NCI-H69 (cell line): ENCODE measurements at regions not wholly inside any gene's neighbourhood (a gene's known extent, or its start where the extent isn't known, plus 50 kb on each side); places are given as distances from the start of the nearest gene placed in this dataset.

Source experiments
- DNase-seq: peaks from one replicate; lab custom pipeline; 2025; lab: John Stamatoyannopoulos, UW

DNA sequence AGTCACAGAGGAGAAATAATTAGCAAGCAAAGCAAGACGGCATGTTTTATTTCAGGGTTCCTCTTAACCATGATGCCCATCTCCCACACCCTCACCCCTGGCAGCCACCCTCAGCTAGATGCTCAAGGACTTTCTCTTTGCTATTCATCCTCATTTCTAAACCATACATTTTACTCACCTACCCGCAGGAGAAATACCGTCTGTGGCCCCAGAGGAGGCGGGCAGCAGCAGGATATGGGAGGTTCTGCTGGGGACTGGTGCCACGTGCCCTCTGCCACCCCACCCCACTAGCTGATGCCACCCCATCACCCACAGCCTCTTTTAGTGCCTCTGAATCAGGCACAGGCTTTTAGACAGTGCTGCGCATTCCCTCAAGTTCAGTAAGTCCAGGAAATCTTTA lies 168.7 kb upstream of the ITGB1 start:
- DNase-seq, result no peak

DNA sequence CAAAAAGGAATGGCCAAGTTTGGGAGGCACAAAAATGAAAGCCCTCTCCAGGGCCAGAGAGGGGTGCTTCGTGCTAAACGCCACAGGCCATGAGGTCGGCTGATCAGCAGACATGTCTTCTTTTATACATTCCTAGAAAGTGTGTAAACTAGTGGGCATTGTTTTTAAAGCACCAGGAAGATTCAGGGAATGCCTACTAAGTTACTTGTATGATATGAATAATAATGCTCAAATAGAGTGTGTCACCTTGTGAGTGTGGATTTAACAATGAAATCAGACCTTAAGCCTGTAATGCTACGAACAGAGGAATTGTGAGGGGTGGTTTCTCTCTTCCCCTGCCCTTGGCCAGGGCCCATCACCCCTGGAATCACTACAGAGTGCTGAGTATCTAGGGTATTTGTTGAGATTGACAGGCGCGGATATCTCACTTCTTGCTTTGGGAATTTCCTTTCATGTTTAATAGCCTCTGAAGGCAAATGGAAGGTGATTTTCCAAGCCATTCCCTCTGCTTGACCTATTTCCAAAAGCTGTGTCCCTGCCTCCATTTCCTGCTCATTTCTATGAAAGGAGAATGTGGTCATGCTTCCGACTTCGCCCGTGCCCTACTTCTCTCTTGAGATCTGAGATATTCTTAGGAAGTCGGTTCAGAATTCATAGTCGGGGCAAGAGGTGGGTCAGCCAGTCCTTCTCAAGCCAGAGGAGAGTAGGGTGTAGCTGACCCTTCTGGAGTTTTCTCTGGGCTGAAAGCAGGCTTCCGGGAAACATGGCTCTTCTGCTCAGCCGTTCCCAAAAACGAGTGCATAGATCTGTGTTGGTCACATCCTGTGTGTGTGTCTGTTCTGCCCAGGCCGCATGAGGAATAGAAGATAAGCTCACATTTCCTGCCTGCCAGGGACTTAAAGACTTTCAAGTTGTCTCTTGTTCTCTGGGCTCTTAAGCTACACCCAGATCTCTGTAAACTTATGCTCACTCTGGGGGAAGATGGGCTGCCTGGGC lies 167.8 kb upstream of the ITGB1 start:
- DNase-seq, result no peak

DNA sequence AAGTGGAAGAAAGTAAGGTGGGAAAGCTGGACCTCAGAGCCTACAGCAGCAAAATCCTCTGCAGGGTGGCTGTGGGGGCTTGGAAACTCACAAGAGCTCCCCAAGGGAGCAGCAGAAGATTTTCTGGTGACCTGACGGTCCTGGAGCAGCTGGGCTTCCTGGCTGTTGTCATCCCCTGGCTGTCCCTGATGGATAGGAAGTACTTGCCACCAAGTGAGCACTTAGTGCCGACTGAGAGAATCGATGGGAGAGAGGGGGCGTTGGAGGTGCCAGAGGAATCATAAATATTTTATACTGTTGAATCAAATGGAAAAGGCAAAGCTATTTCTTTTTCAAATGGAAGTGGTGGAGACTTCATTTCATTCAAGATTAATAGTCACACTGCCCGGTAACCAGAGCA lies 167.1 kb upstream of the ITGB1 start:
- DNase-seq, result no peak

DNA sequence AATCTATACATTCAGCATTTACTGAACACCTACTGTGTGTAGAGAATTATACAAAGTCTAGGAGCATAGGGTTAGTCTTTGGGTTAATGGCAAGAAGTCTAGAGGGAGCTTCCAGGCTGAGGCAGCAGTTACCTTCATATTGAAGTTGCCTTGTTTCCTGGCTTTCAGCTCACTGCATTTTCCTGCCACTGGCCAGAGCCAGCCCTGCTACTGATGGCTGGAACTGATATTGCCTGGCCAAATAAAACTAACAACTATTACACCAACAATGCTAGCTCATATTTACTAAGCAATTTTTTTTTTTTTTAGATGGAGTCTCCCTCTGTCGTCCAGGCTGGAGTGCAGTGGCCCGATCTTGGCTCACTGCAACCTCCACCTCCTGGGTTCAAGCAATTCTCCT lies 165.7 kb upstream of the ITGB1 start:
- DNase-seq, result no peak

DNA sequence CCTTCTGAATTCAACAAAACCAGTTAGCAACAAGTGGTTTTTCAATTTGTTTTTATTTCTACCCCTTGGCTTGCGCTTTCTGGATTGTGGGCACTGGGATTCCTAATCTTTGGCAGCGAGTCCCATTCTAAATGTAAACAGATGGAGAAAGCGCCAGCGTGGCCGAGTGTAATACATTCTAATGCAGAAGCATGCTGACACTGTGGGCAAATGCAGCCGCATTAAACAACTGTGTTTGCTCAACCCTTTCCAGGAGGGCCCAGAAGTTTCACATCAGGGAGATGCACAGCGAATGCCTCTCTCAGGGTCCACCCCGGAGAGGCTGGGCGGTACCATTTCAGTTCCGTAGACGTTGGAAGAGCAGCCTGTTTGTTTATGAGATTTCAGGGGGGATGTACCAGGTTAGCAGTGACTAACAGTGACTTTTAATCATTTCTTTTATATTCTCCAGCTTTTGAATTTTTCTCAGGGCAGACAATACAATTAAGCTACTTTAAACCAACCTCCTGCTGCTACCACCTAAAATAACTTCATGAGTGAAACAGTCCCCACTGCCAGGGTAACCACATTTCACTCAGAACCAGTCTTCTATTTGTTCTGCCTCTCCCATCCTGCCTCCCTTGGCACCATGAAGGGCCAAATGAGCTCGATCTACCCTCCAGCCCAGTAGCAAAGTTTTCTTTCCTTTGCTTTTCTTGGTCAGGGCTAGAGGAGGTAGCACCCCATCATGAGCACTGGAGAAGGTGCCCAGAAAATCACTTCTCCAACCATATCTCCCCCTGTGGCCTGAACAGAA lies 164.2 kb upstream of the ITGB1 start:
- peak; percentile 32 for DNase-seq

DNA sequence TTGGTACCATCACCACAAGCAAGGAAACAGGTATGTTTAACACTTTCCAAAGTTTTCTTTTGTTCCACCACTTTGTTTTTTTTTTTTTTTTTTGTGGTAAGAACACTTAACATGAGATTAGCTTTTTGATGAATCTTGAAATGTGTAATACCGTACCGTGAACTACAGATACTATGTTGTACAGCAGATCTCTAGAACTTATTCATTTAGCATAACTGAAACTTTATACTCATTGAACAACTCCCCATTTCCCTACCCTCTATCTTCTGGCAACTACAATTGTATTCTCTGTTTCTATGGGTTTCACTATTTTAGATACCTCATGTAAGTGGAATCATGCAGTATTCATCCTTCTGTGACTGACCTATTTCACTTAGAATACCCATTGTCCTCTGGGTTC lies 162.7 kb upstream of the ITGB1 start:
- DNase-seq, result no peak

DNA sequence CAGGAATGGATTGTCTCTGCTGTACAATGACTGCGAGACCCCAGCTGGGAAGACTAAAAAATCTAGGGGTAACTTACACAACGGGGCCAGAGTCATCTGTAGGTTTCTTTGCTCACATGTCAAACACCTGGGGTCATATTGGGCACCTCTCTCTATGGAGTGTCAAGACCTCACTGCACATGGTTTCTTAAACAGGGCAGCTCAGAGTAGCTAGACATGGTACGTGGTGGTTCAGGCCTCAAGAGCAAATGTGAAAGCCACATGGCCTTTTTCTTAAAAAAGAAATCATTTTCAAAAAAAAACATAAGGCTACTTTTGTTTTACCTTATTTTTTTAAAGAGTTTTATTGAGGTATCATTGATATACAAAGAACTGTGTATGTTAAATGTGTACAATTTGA lies 162.2 kb upstream of the ITGB1 start:
- no peak for DNase-seq

DNA sequence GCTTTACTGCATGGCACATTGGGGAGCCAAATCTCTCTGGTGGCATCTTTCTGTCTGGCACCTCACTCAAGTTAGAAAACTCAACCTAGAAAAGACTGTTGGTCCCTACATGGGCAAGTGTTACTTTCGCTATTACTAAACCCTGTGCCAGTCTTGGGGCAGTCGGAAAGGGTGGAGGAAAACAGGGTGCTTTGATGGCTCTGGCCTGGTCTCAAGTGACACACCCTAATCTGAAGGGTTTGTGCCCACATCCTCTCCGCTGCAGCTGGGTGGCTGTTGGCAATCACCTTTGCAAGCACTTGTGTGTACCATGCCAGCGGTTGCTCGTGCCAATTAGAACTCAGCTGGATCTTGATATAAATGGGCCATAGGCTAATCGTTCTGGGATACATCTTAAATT lies 159.8 kb upstream of the ITGB1 start:
- no peak for DNase-seq

DNA sequence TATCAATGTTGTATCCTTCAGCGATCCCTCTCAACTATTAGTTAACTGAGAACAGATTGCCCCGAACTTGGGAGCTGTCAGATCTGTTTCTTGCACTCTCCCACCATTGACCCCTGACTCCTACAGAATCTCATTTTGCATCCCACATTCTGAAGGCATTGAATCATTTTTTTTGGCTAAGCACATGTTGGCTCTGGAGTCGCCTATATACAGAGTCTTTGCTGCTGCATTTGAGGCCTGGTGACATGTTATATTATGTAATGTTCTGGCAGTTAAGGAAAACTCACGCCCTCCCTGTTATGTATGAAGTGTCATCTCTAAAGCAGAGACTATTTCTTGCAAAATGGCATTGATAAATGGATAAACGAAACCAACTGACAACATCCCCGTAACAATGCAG lies 159.2 kb upstream of the ITGB1 start:
- DNase-seq, result no peak

DNA sequence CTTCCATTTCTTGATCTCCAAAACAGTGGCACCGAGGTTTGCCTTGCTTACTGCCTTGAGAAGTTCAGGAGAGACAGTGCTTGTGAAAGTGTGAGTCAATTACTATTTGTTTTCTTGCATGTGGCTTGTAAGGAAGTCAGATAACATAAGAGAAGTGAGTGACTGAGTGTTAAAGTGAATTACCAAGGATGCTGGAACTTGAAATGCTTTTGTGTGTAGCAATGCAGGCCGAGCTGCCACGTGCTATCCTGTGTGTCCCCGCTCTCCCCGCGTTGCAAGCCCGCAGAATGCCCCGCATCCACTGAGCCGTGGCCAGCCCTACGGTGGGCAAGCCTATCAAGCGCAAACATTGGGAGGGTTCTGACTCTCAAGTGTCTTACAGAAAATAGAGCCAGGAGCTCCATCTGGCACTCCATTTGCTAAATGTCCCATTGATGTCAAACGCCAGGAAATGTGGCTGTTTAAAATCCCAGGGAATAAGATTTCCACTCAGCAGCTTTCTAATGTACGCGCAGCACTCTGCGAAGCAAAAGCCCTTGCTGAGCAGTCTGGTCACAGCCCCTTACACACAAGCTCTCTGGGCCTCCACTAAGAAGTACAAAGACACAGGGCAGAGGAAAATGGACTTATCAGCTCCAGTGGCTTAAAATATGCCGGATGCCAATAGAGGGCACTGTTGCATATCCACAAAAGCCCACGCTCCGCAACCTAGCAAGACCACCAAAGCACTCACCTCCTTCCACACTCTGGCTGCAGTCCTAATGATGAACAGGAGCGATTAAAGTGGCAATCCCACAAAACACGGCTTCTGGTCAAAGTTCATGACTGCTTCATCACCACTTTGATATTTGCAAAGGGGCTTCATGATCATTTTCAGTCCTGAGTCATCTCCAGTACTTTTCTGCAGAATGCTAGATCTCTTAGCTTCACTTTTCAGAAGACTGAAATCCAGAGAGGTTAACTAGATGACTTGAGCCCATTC lies 158.0 kb upstream of the ITGB1 start:
- peak; percentile 32 for DNase-seq

DNA sequence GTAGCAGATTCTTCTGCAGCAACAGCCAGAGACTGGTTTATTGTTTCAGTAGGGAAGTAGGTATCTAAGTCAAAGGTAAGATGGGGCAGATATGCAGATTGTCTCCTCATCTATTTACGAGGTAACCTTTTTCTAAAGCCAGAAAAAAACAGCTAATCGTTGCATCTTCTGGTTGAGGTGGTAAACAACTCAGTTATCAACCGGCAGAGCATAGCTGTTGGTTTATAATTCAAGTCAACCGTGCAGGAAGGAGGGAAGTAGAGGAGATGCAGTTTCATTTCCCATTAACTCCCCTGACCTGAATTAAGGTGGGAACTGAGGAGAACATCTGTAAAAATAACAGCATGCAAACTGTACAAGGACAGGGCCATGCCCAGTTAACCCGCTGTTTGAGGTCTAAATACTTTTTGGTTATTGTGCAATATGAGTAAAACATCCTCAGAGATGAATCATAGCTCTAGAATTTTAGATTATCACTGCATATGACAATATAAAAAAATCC lies 156.5 kb upstream of the ITGB1 start:
- no peak for DNase-seq

DNA sequence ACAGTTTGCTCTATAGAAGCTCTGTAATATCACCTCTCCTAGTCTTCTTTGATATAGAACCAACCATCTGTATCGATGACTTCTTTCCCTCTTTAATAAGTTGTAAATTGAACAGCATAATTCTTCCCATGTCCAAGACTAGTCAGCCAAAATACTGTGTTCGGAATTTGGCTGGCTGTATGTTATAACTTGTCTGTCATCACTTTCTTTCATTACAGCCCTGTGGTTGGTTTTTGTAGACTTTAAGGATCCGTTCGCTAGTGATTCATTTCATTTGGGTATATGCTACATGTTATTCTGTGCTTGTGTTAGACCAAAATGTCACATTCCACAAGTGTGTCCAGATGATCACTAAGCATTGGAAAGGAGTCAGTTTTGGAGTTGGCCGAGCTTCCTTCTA lies 155.4 kb upstream of the ITGB1 start:
- no peak for DNase-seq

DNA sequence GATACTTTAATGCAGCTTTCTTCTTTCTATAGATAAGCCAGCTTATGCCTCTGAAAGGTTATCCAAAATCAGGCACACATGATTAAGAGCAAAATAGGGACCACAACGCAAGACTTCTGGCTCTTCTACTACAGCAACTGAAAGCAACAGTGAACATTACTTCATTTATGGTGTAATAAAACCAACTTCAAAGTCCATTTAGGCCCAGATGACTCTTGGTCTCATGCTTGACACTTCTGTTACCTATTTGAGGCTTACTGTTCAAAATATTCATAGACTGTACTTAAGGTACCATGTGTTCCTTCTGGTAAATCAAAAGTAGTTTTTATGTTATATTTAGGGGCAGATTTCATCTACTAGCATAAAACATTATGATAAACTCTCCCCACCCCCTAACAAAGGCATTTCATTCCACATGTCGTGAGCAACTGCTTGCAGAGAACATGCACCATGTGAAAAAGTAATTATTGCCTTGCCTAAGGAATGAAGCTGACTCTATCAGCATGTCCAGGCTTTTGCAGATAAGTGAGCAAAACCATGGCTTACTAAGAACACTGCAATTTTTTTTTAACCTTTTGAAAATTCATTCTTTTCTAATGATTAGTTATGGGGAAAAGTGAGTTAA lies 154.9 kb upstream of the ITGB1 start:
- no peak for DNase-seq

DNA sequence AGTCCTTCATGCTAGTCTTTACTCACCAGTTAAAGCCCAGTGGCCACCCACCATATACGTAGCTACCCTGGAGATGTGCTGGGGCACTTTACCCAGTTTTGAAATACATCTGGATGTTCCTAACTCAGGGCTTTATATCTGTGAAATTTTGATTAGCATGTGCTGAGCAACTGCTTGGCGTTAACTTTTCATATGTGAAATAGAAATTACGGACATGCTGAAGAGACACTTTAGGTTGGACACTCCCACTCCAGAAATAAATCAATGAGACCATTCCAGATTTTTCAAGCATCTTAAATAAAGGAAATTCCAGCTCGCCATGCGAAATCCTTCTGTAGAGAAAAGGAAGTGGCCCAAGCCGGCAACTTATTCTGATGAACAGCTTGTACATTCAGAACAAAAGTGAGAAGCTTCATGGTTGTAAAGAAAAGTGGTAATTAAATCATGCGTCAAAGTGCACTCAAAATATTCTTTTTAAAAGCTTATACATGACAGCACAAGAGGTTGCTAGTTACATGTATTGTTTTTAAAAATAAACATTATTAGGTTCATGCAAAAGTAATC lies 153.5 kb upstream of the ITGB1 start:
- DNase-seq, result no peak

DNA sequence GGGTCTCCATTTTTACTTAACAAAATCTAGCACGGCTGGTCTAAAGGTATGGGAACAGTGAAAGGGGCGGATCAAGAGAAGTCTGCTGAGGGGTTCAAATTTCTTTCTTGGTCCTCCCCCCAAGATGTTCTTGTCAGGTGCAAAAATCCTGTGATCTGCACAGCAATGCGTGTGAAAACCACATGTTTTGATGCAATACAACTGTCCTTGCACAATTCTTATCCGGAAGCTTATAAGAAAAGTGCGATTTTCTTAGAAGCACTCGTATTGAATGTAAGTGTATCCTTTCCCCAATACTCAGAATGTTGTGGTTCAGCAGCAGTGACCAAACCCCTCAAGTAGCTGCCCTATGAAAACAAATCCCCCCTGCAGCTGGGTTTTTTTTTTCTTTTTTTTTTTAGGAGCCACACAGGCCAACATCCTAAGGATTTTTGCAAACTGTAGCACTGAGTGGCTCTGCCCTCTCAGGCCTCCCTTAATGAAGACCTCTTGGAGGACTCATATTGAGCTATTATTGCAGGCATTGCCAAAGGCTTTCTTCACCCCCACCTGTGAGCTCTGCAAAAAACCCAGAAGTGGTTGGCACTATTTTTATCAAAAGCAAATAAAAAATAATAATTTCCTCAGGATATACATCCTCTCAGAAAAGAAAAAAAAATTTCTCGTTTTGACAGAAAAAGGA lies 151.9 kb upstream of the ITGB1 start:
- DNase-seq, result no peak

DNA sequence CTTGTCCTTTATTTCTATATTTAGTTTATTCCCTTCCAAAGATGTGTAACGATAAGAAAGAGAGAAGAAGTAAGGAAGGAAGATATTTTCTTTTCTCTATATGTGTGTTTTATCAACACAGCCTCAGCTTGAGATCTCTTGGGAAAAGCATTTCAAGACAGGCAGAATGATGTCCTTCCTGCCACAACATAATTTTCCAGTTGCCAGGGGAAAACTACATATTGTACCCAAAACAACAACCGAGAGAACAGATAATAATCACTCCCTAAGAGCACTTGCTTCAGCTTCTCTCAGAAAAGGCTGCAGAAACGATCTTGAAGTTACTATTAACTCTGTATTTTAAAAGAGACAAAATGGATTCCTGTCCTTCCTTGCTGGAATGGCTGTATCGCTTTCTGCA lies 151.4 kb upstream of the ITGB1 start:
- DNase-seq, result no peak

DNA sequence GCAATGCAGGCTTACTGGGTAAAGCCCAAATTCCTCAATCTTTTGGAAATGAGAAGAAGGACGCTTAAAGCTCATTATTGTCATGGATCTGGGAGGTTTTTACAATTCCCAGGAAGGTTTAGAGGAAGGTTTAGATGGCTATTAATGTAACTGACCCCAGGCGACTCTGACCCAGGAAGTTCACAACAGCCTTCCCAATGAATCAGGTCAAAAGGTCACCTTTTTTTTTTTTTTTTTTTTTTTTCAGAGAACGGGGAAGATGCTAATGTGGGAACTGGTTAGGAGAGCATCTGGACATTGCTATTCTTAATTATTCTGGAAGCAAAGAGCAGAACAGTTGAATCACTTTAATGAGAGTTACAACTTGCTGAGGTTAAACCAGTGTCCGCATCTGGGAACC lies 149.9 kb upstream of the ITGB1 start:
- no peak for DNase-seq

DNA sequence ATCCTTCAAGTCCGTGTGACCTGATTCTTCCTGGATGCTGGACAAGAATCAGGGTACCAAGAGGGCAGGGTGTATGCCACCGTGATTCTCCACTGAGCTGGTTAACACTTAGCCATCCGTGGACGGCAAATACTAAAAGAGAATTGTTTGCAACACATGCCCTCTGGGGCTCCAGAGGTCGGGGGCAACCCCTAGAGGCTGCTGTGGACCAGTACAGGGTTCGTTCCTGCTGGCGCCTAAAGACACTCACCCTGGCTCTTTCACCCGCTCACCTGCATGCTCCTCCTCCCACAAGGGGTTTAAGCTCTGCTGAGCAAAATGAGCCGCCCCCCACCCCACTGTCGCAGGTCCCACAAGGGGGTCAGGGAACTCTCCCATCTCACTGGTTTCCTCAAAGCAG lies 148.7 kb upstream of the ITGB1 start:
- no peak for DNase-seq

DNA sequence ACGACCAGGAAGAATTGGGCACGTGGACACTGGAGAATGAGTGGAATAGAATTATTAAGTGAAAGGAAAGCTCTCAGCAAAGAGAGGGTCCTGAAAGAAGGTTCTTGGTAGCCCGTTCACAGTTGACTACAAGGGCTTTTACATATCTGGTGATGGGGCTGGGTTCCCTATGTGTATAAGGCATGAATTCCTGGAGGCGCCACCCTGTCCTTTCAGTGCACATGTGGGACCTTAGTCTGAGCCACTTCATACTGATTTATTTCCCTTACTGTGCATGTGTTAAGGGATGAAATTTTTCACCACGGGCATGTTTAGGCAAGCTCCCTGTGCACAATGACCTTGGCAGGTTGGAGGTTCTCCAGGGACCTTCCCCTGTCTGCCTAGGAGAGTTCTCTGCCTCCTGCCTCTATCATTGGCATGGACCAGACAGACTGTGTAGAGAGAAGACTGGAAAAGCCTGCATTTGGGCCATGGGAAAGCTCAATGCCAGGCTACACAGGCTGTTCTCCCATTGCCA lies 145.9 kb upstream of the ITGB1 start:
- no peak for DNase-seq

DNA sequence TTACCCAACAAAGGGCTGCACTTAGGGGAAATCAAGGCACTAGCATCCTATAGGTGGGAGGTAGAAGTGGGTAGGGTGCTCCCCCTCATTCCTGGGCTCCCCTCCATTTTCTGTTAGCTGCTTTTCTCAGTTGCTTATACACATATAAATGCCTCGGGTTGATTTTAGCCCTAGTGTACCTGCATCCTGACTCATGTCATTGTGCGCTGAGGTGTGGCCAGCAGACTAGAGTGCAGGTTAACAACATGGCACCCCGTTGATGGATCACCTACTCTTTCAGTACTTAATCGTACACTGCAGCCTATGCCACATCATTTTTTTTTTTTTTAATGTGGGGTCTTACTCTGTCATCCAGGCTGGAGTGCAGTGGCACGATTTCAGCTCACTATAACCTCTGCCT lies 144.0 kb upstream of the ITGB1 start:
- no peak for DNase-seq
